ENCODE measurements at regions not wholly inside any gene's neighbourhood (a gene's known extent, or its start where the extent isn't known, plus 50 kb on each side); places are given as distances from the start of the nearest gene placed in this dataset.

GRCh38 chr2:187749804-187750431 is 195.7 kb upstream of the TFPI start (continued):
- TF ChIP-seq KDM4A (IDR thresholded peaks at IDR 0.05; ENCODE audit: low read depth, low read length, severe bottlenecking) (no peak), SAP30 (IDR thresholded peaks at IDR 0.05; ENCODE audit: insufficient read depth, insufficient replicate concordance, low read length) (no peak), GABPA (IDR thresholded peaks at IDR 0.05; ENCODE audit: borderline replicate concordance, insufficient read depth, low read length) (no peak), JUN (IDR thresholded peaks at IDR 0.05; ENCODE audit: low read depth, low read length) (no peak), POLR2AphosphoS5 (IDR thresholded peaks at IDR 0.05; ENCODE audit: low read depth, low read length) (no peak), E2F6 (IDR thresholded peaks at IDR 0.05) (no peak), EZH2 (IDR thresholded peaks at IDR 0.05; ENCODE audit: low read depth, low read length, severe bottlenecking) (no peak)

All from H1 (cell line).